ENCODE measurements at regions not wholly inside any gene's neighbourhood (a gene's known extent, or its start where the extent isn't known, plus 50 kb on each side); places are given as distances from the start of the nearest gene placed in this dataset.

DNA sequence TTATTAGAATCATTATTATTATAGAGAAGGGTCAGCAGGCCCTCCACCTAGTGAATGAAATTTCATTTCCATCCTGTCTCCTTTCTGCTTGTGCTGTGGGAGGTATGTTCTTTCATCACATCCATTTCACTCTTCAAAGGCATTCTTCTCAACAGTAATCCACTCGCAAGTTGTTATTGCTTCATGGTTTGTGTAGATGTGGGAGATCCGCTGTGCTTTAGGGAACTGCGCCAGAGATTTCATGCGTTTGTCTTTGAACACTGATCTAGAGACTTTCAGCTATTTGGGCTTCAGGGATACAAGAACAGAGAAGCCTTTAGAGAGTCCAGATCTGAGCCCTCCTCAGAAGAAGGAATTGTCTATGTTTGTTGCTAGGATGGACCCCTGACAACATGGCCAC lies 53.5 kb upstream of the PUDP start:
- TF ChIP-seq, protein P1, sequence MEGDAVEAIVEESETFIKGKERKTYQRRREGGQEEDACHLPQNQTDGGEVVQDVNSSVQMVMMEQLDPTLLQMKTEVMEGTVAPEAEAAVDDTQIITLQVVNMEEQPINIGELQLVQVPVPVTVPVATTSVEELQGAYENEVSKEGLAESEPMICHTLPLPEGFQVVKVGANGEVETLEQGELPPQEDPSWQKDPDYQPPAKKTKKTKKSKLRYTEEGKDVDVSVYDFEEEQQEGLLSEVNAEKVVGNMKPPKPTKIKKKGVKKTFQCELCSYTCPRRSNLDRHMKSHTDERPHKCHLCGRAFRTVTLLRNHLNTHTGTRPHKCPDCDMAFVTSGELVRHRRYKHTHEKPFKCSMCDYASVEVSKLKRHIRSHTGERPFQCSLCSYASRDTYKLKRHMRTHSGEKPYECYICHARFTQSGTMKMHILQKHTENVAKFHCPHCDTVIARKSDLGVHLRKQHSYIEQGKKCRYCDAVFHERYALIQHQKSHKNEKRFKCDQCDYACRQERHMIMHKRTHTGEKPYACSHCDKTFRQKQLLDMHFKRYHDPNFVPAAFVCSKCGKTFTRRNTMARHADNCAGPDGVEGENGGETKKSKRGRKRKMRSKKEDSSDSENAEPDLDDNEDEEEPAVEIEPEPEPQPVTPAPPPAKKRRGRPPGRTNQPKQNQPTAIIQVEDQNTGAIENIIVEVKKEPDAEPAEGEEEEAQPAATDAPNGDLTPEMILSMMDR (IDR thresholded peaks at IDR 0.05) = no peak
- TF ChIP-seq POLR2A (IDR thresholded peaks at IDR 0.05) = no peak
